ENCODE measurements at regions not wholly inside any gene's neighbourhood (a gene's known extent, or its start where the extent isn't known, plus 50 kb on each side); places are given as distances from the start of the nearest gene placed in this dataset.

DNA sequence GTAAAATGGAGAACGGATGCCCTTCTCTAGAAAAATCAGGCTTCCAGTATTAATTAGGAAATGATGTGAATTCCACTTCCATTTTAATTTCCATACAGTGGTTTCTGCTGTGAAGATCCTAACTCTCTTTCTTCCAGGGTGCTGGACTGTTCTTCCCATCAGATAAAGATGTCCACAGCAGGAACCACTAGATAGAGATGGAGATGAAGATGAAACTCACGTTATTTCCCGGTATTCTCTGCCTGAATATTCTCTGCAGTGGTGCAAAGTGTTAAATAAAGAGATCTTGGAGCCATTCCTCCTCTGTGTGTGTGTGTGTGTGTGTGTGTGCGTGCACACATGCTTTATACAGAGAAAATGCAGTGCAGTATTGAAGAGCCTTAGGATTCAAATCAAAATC is 727.5 kb downstream of the KCNJ2 start:
- TF ChIP-seq EZH2 (IDR thresholded peaks at IDR 0.05; ENCODE audit: low read length), result no peak
- no peak for TF ChIP-seq CTCF (optimal IDR thresholded peaks at IDR 0.05 in 1 of 3, IDR thresholded peaks at IDR 0.05 in 1 of 3, conservative IDR thresholded peaks at IDR 0.05 in 1 of 3; ENCODE audit: extremely low read depth in 1 of 3, insufficient read depth in 2 of 3, low read length in 3 of 3)
- Histone ChIP-seq H3K4me3 (ENCODE audit: control insufficient read depth in 2 of 3, extremely low read depth in 1 of 3, insufficient read depth in 2 of 3, low read depth in 1 of 3, low read length in 3 of 3) (no peak overlapping the region), H3K27me3 (ENCODE audit: control insufficient read depth, extremely low read depth, insufficient read depth, low read length) (no peaks in the 10 kb centered on the region), H3K9ac (ENCODE audit: control insufficient read depth, extremely low read depth, insufficient read depth, low read length) (no peak overlapping the region), H3K4me1 (ENCODE audit: control insufficient read depth, extremely low read depth, insufficient read depth, low read length) (no peaks in the 10 kb centered on the region), H3K27ac (ENCODE audit: control insufficient read depth, insufficient read depth, low read length) (no peak overlapping the region), H2AFZ (ENCODE audit: control insufficient read depth, low read length) (no peak overlapping the region), H3K9me3 (ENCODE audit: control insufficient read depth, low read depth, low read length) (no peaks in the 10 kb centered on the region), H3K4me2 (ENCODE audit: control insufficient read depth, extremely low read depth, insufficient read depth, low read depth, low read length) (no peak overlapping the region), H3K79me2 (ENCODE audit: control insufficient read depth, insufficient read depth, low read length) (no peaks in the 10 kb centered on the region), H3K36me3 (ENCODE audit: control insufficient read depth in 2 of 2, extremely low read depth in 1 of 2, insufficient read depth in 2 of 2, low read length in 2 of 2) (no peaks in the 10 kb centered on the region), H4K20me1 (ENCODE audit: control insufficient read depth, extremely low read depth, insufficient read depth, low read length) (no peaks in the 10 kb centered on the region), H3K9me1 (ENCODE audit: control insufficient read depth, extremely low read depth, insufficient read depth, low read length) (no peaks in the 10 kb centered on the region)
- FAIRE-seq (no peak), DNase-seq (ENCODE audit: low read depth, low spot score) (no peak)
- dilution Hi-C loops (cut with MboI; ENCODE audit: extremely low pct_ligation_motif_present, low sequenced_read_pairs), result no loop called here

DNA sequence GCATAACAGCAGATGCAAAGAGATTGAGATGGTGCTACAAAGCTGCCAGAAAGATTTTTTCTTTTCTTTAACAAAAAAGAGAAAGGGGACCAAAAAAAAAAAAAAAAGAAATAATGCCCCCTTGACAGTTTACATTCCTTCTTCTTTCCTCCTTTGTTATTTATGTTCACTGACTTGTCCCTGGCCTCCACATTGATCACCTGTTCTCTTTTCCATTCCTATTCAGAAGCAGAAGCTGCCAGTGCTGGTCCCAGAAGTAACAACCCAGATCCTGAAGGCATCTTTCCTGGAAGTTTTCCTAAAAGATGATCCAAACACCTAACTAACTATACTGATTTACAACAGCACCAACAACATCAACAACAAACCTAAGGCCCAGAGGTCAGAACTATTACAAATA is 728.1 kb downstream of the KCNJ2 start:
- no peak overlapping the region for H3K27ac ChIP-seq (ENCODE audit: control insufficient read depth, insufficient read depth, low read length)
- H3K9me3 ChIP-seq (ENCODE audit: control insufficient read depth, low read depth, low read length), result no peaks in the 10 kb centered on the region
- FAIRE-seq (no peak), DNase-seq (ENCODE audit: low read depth, low spot score) (no peak)
- no peak overlapping the region for H3K9ac ChIP-seq (ENCODE audit: control insufficient read depth, extremely low read depth, insufficient read depth, low read length)
- TF ChIP-seq EZH2 (IDR thresholded peaks at IDR 0.05; ENCODE audit: low read length) (no peak), CTCF (optimal IDR thresholded peaks at IDR 0.05 in 1 of 3, IDR thresholded peaks at IDR 0.05 in 1 of 3, conservative IDR thresholded peaks at IDR 0.05 in 1 of 3; ENCODE audit: extremely low read depth in 1 of 3, insufficient read depth in 2 of 3, low read length in 3 of 3) (no peak)
- no peak overlapping the region for H3K4me2 ChIP-seq (ENCODE audit: control insufficient read depth, extremely low read depth, insufficient read depth, low read depth, low read length)
- dilution Hi-C loops (cut with MboI; ENCODE audit: extremely low pct_ligation_motif_present, low sequenced_read_pairs), result no loop called here
- H3K36me3 ChIP-seq (ENCODE audit: control insufficient read depth in 2 of 2, extremely low read depth in 1 of 2, insufficient read depth in 2 of 2, low read length in 2 of 2), result no peaks in the 10 kb centered on the region
- H3K9me1 ChIP-seq (ENCODE audit: control insufficient read depth, extremely low read depth, insufficient read depth, low read length), result no peaks in the 10 kb centered on the region
- no peaks in the 10 kb centered on the region for H3K27me3 ChIP-seq (ENCODE audit: control insufficient read depth, extremely low read depth, insufficient read depth, low read length)
- H3K79me2 ChIP-seq (ENCODE audit: control insufficient read depth, insufficient read depth, low read length), result no peaks in the 10 kb centered on the region
- H3K4me3 ChIP-seq (ENCODE audit: control insufficient read depth in 2 of 3, extremely low read depth in 1 of 3, insufficient read depth in 2 of 3, low read depth in 1 of 3, low read length in 3 of 3), result no peak overlapping the region
- H2AFZ ChIP-seq (ENCODE audit: control insufficient read depth, low read length), result no peak overlapping the region
- H4K20me1 ChIP-seq (ENCODE audit: control insufficient read depth, extremely low read depth, insufficient read depth, low read length), result no peaks in the 10 kb centered on the region
- H3K4me1 ChIP-seq (ENCODE audit: control insufficient read depth, extremely low read depth, insufficient read depth, low read length), result no peaks in the 10 kb centered on the region

Data from keratinocyte (primary cell).